ENCODE measurements at regions not wholly inside any gene's neighbourhood (a gene's known extent, or its start where the extent isn't known, plus 50 kb on each side); places are given as distances from the start of the nearest gene placed in this dataset.
"Not testable (repeated sequence)": the region's sequence is repeated elsewhere in the genome, so short reads cannot be mapped to it uniquely, and the experiment has no call there.

GRCh38 chr15:24381103-24381502 is 294.5 kb upstream of the NPAP1 start:
- TF ChIP-seq USF2 (CRISPR knock-in tag; IDR thresholded peaks at IDR 0.05); NR2C2 (CRISPR knock-in tag; IDR thresholded peaks at IDR 0.05); AFF4 (CRISPR knock-in tag; IDR thresholded peaks at IDR 0.05; ENCODE audit: borderline replicate concordance); CTCF (IDR thresholded peaks at IDR 0.05): not testable (repeated sequence)
